ENCODE measurements at regions not wholly inside any gene's neighbourhood (a gene's known extent, or its start where the extent isn't known, plus 50 kb on each side); places are given as distances from the start of the nearest gene placed in this dataset.

DNA sequence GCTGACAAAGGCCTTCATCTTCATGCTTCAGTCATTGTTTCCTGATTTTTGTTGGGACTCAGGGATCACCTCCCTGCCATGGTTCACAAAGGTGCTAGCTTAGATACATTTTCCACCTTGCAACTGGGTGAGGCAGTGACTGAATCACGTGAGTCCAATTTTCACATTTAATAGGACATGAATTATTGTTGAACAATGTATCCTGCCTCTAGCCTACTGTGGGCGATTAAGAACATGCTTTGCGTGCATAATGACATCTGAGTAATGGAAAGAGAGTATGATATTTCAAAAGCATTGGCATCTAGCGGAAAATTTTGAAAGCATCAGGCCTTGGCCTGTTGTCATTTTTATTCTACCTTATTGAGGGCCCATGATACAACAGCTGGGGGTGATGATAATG lies 199.2 kb upstream of the JAG1 start:
- Histone ChIP-seq H3K4me1 (ENCODE audit: insufficient read depth, low read length) (no peaks in the 10 kb centered on the region), H3K36me3 (ENCODE audit: insufficient read depth, low read depth, low read length) (no peaks in the 10 kb centered on the region), H3K4me3 (ENCODE audit: low read length) (no peak overlapping the region), H3K9ac (ENCODE audit: low read depth, low read length) (no peak overlapping the region), H3K27me3 (ENCODE audit: insufficient read depth, low read length) (no peaks in the 10 kb centered on the region), H3K9me3 (ENCODE audit: insufficient read depth, low read depth, low read length) (no peaks in the 10 kb centered on the region), H3K27ac (ENCODE audit: low read length) (no peak overlapping the region)

DNA sequence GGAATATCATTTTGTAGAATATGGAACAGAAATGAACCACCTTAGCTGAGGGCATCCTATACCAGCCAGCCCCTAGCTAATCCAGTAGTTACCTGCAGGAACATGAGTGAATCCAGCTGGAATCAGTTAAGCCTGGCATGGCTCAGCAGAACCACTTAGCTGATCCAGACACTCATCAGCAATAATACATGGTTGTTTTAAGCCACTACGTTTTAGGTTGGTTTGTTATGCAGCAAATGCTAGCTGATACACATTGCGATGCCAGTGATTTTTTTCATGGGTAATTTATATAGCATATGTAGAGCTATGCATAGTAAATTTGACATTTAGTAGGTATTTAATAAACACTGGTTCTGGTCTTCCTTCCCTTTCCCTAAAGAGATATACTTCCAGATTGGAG lies 201.9 kb upstream of the JAG1 start:
- H3K27ac ChIP-seq (ENCODE audit: low read length), result no peak overlapping the region
- no peaks in the 10 kb centered on the region for H3K4me1 ChIP-seq (ENCODE audit: insufficient read depth, low read length)
- no peaks in the 10 kb centered on the region for H3K36me3 ChIP-seq (ENCODE audit: insufficient read depth, low read depth, low read length)
- H3K4me3 ChIP-seq (ENCODE audit: low read length), result no peak overlapping the region
- no peaks in the 10 kb centered on the region for H3K27me3 ChIP-seq (ENCODE audit: insufficient read depth, low read length)
- H3K9me3 ChIP-seq (ENCODE audit: insufficient read depth, low read depth, low read length), result no peaks in the 10 kb centered on the region
- no peak overlapping the region for H3K9ac ChIP-seq (ENCODE audit: low read depth, low read length)

DNA sequence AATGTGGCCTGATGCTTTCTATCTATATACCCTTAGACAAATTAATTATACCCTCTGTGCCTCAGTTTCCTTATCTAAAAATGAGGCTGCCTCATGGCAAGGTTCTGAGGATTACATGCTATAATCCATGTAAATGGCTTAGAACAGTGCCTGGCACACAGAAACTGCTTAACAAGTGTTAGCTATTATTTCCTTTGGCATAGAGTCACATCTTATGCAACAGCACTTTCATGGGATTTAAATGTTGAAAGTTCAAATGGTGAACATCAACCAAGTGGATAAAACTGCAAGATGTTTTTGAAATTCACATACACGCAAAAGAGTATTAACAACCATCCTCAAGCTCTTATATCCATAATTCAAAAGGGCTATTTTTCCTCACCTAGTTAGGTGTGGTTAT lies 202.8 kb upstream of the JAG1 start:
- H3K27ac ChIP-seq (ENCODE audit: low read length), result no peak overlapping the region
- no peaks in the 10 kb centered on the region for H3K36me3 ChIP-seq (ENCODE audit: insufficient read depth, low read depth, low read length)
- H3K9me3 ChIP-seq (ENCODE audit: insufficient read depth, low read depth, low read length), result no peaks in the 10 kb centered on the region
- H3K4me3 ChIP-seq (ENCODE audit: low read length), result no peak overlapping the region
- H3K9ac ChIP-seq (ENCODE audit: low read depth, low read length), result no peak overlapping the region
- no peaks in the 10 kb centered on the region for H3K27me3 ChIP-seq (ENCODE audit: insufficient read depth, low read length)
- no peaks in the 10 kb centered on the region for H3K4me1 ChIP-seq (ENCODE audit: insufficient read depth, low read length)

DNA sequence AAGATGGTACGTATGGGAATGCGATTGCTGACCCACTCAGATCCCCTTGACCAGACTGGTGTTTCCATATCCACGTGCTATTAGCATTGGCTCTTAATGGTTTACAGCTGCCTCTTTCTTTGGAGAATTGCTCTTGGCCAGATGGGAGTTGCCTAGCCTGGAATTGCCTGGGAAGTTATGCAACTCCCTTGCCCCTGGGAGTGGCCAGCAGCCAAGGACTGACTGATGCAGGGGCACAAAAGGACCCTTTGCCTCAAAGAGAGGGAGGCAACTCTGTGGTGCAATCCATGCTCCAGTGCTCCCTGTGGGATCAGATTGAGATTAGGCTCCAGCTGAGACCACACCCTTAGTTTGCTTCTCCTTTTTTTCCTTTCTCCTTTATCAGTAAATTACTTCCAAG lies 203.5 kb upstream of the JAG1 start:
- H3K9ac ChIP-seq (ENCODE audit: low read depth, low read length), result no peak overlapping the region
- no peaks in the 10 kb centered on the region for H3K4me1 ChIP-seq (ENCODE audit: insufficient read depth, low read length)
- H3K27me3 ChIP-seq (ENCODE audit: insufficient read depth, low read length), result no peaks in the 10 kb centered on the region
- H3K4me3 ChIP-seq (ENCODE audit: low read length), result no peak overlapping the region
- no peaks in the 10 kb centered on the region for H3K36me3 ChIP-seq (ENCODE audit: insufficient read depth, low read depth, low read length)
- no peaks in the 10 kb centered on the region for H3K9me3 ChIP-seq (ENCODE audit: insufficient read depth, low read depth, low read length)
- no peak overlapping the region for H3K27ac ChIP-seq (ENCODE audit: low read length)

DNA sequence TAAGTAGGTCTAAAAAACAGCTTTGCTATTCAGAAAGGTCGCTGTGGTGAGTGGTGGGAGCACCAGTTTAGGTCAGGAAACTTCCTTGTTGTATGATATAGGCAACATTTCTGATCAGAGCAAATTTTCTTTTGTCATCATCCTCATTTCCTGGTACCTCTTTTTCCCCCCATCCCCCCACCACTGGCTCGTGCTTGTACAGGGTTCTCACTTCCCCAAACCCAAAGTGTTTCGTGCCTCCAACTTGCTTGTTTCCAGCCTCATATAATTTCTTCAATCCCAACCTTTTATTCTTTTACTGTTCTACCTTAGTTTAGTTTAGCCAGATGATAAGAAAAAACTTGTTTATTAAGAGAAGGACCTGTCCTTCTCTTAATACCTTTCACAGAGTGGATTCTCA lies 209.4 kb upstream of the JAG1 start:
- Histone ChIP-seq H3K9ac (ENCODE audit: low read depth, low read length) (no peak overlapping the region), H3K36me3 (ENCODE audit: insufficient read depth, low read depth, low read length) (no peaks in the 10 kb centered on the region), H3K4me1 (ENCODE audit: insufficient read depth, low read length) (no peaks in the 10 kb centered on the region), H3K27me3 (ENCODE audit: insufficient read depth, low read length) (no peaks in the 10 kb centered on the region), H3K9me3 (ENCODE audit: insufficient read depth, low read depth, low read length) (no peaks in the 10 kb centered on the region), H3K4me3 (ENCODE audit: low read length) (no peak overlapping the region), H3K27ac (ENCODE audit: low read length) (no peak overlapping the region)

DNA sequence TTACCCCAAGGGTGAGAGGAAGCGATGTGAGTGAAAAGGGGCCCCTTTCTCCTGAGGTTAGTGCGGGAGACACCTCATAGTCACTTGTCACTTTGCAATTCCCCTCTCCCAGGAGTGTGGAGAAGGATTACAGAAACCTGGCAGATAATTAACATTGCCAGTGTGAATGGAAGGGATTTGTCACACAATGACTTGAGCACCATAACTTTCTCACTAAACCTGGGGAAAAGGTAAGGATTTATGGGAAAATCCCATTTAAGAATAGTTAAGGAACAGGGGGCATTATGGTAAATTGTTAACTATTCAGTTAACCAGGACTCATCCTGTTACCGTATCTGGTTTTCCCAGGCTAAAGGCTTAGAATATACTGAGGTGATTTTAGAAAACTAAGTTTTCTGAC lies 219.5 kb upstream of the JAG1 start:
- no peaks in the 10 kb centered on the region for H3K27me3 ChIP-seq (ENCODE audit: insufficient read depth, low read length)
- no peaks in the 10 kb centered on the region for H3K36me3 ChIP-seq (ENCODE audit: insufficient read depth, low read depth, low read length)
- H3K9ac ChIP-seq (ENCODE audit: low read depth, low read length), result no peak overlapping the region
- H3K27ac ChIP-seq (ENCODE audit: low read length), result no peak overlapping the region
- no peak overlapping the region for H3K4me3 ChIP-seq (ENCODE audit: low read length)
- H3K9me3 ChIP-seq (ENCODE audit: insufficient read depth, low read depth, low read length), result no peaks in the 10 kb centered on the region
- H3K4me1 ChIP-seq (ENCODE audit: insufficient read depth, low read length), result no peaks in the 10 kb centered on the region

DNA sequence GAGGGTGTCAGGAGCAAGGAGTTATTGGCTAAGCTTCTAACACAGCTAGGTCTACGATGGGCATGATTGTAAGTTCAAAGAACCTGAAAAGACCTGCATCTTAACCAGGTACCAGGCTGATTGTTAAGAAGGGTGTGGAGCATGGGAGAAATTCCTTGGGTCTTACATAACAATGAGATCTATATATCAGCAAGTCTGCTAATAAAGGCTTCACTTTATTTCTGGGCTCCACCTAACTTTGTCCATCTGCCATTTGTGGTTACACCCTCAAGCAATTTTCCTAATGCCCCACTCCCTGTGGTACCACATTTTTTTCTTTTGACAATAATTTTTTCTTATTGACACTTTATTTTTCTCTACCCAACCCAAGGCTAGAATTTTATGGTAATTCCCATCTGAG lies 223.5 kb upstream of the JAG1 start:
- Histone ChIP-seq H3K27ac (ENCODE audit: low read length) (no peak overlapping the region), H3K9me3 (ENCODE audit: insufficient read depth, low read depth, low read length) (no peaks in the 10 kb centered on the region), H3K27me3 (ENCODE audit: insufficient read depth, low read length) (no peaks in the 10 kb centered on the region), H3K36me3 (ENCODE audit: insufficient read depth, low read depth, low read length) (no peaks in the 10 kb centered on the region), H3K4me1 (ENCODE audit: insufficient read depth, low read length) (no peaks in the 10 kb centered on the region), H3K9ac (ENCODE audit: low read depth, low read length) (no peak overlapping the region), H3K4me3 (ENCODE audit: low read length) (no peak overlapping the region)

DNA sequence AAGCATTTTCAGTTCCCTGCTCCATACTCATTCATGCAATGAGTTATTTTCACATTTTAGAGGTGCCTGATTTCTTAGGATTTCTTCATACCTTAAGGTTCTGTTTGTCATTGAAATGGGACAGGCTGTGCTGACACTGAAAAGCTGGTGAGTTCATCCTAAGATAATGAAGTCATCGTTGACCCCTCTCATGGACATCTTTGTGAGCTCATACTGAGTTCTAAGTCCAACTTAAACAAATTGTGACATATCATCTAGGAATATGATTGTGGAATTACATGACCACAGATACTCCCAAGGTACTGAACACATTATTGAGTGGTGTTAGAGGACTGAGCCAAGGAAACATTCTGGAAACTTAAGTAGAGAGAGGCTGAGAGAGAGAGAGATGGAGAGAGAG lies 224.8 kb upstream of the JAG1 start:
- H3K9me3 ChIP-seq (ENCODE audit: insufficient read depth, low read depth, low read length), result no peaks in the 10 kb centered on the region
- no peaks in the 10 kb centered on the region for H3K36me3 ChIP-seq (ENCODE audit: insufficient read depth, low read depth, low read length)
- no peak overlapping the region for H3K27ac ChIP-seq (ENCODE audit: low read length)
- no peak overlapping the region for H3K9ac ChIP-seq (ENCODE audit: low read depth, low read length)
- H3K27me3 ChIP-seq (ENCODE audit: insufficient read depth, low read length), result no peaks in the 10 kb centered on the region
- no peak overlapping the region for H3K4me3 ChIP-seq (ENCODE audit: low read length)
- H3K4me1 ChIP-seq (ENCODE audit: insufficient read depth, low read length), result peaks cover 3% of the 10 kb centered on the region; the same call in 1 of the 2 replicates

DNA sequence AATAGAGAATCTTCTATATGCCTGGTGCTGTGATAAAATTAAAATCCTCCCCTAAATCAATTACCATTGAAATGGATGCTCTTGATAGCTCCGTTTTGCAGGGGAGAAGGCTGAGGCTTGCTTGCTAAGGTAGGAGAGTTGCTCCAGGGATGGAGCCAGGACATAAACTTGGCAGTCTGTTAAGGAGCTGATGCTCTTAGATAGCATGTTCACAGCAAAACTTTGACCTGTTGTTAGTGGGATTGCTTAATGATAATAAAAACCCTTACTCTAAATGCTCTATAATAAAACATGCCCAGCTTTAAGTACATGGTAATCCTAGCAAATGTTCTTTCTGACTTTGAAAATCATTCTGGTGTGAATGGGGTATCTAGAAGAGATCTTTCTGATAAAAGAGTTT lies 228.4 kb upstream of the JAG1 start:
- H3K4me3 ChIP-seq (ENCODE audit: low read length), result no peak overlapping the region
- H3K36me3 ChIP-seq (ENCODE audit: insufficient read depth, low read depth, low read length), result no peaks in the 10 kb centered on the region
- peaks cover 3% of the 10 kb centered on the region; the same call in 1 of the 2 replicates for H3K4me1 ChIP-seq (ENCODE audit: insufficient read depth, low read length)
- no peaks in the 10 kb centered on the region for H3K27me3 ChIP-seq (ENCODE audit: insufficient read depth, low read length)
- H3K27ac ChIP-seq (ENCODE audit: low read length), result no peak overlapping the region
- H3K9me3 ChIP-seq (ENCODE audit: insufficient read depth, low read depth, low read length), result no peaks in the 10 kb centered on the region
- no peak overlapping the region for H3K9ac ChIP-seq (ENCODE audit: low read depth, low read length)

DNA sequence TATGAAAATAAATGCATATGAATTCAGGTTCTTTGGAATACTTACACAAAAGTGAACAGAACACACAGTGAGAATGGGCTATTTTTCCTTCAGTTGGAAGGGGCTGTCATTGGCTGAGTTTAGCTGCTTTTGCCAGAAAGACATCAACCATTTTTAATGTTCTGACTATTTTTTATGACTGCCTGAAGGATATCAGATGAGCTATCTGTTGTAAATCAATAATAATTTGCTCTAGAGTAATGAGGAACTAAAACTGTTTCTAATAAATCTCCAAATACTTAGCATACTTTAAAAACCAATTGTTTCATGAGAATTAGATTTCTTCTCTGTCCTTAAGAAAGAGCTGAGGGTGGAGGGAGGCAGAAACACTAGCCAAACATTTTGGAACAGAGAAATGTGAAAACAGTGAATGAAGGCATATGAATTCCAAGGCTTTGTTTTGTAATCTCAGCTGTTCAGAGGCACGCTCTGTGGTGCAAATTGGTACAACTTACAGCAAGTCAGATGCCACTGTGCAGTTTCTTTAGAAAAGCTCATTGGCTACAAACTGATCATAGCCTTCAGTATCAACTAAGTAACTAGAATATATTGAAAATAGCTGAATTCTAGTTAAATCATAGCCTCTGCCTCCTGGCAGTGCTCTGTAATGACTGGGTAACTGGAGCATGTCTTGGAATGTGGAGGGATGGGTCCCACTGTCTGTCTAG lies 228.9 kb upstream of the JAG1 start:
- Histone ChIP-seq H3K27ac (ENCODE audit: low read length) (no peak overlapping the region), H3K4me3 (ENCODE audit: low read length) (no peak overlapping the region), H3K4me1 (ENCODE audit: insufficient read depth, low read length) (peaks cover 3% of the 10 kb centered on the region; the same call in 1 of the 2 replicates), H3K9ac (ENCODE audit: low read depth, low read length) (no peak overlapping the region), H3K9me3 (ENCODE audit: insufficient read depth, low read depth, low read length) (no peaks in the 10 kb centered on the region), H3K27me3 (ENCODE audit: insufficient read depth, low read length) (no peaks in the 10 kb centered on the region), H3K36me3 (ENCODE audit: insufficient read depth, low read depth, low read length) (no peaks in the 10 kb centered on the region)

DNA sequence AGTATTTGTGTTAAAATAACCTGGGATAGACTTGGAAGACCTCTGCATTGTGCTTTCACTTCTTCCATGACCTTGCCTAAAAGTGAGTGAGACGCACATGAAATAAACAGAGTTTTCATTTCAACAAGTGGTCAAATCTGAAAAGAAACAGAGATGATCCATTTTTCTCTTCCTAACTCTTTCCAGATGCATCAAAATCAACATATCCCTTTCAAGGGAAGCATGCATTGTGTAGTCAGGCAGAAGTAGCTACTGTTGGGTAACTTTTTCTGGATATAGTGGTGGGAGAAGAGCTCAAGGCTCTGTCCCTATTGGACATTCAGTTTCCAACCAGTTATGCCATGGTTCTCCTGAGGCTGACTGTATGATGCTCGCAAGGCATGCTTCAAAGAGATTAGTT lies 233.0 kb upstream of the JAG1 start:
- Histone ChIP-seq H3K27ac (ENCODE audit: low read length) (no peak overlapping the region), H3K27me3 (ENCODE audit: insufficient read depth, low read length) (no peaks in the 10 kb centered on the region), H3K36me3 (ENCODE audit: insufficient read depth, low read depth, low read length) (no peaks in the 10 kb centered on the region), H3K4me3 (ENCODE audit: low read length) (no peak overlapping the region), H3K9ac (ENCODE audit: low read depth, low read length) (no peak overlapping the region), H3K4me1 (ENCODE audit: insufficient read depth, low read length) (peaks cover 5% of the 10 kb centered on the region; the same call in 1 of the 2 replicates), H3K9me3 (ENCODE audit: insufficient read depth, low read depth, low read length) (no peaks in the 10 kb centered on the region)

DNA sequence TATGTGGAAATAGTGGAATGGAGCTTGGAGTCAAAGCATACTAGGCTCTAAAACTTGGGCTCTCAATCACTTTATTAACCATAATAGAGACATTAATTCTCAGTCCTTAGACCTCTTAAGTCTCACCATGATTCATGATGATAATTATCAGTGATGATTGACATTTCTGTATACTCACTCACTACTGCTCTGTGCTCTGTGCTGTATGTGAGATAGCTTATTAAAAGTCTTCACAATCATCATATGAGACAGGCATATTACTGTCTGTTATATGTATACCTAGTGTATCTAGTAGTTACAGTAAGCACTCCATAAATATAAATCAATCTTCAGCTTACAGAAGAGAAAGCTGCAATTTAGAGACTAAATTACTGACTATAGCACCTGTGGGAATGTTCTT lies 236.0 kb upstream of the JAG1 start:
- H3K9ac ChIP-seq (ENCODE audit: low read depth, low read length), result no peak overlapping the region
- H3K4me1 ChIP-seq (ENCODE audit: insufficient read depth, low read length), result peaks cover 2% of the 10 kb centered on the region; the same call in 1 of the 2 replicates
- no peaks in the 10 kb centered on the region for H3K9me3 ChIP-seq (ENCODE audit: insufficient read depth, low read depth, low read length)
- no peaks in the 10 kb centered on the region for H3K27me3 ChIP-seq (ENCODE audit: insufficient read depth, low read length)
- no peak overlapping the region for H3K4me3 ChIP-seq (ENCODE audit: low read length)
- no peak overlapping the region for H3K27ac ChIP-seq (ENCODE audit: low read length)
- no peaks in the 10 kb centered on the region for H3K36me3 ChIP-seq (ENCODE audit: insufficient read depth, low read depth, low read length)

All from iPS-20b (cell line).